GM21360 (cell line): ENCODE measurements at regions not wholly inside any gene's neighbourhood (a gene's known extent, or its start where the extent isn't known, plus 50 kb on each side); places are given as distances from the start of the nearest gene placed in this dataset.

Source experiments
- ATAC-seq: cut with Tn5 transposase; IDR thresholded peaks from one replicate; pipeline ENCODE4 v1.9.1; 2021; ENCODE audit warnings: mild to moderate bottlenecking, moderate library complexity; ENCODE audit not compliant: unreplicated experiment

- no peak for ATAC-seq
These were observed 63.7 kb upstream of the SIMC1 start for GRCh38 chr5:176174345-176175025.

- no peak for ATAC-seq
These were observed 62.9 kb upstream of the SIMC1 start for GRCh38 chr5:176175101-176175852.

GRCh38 chr5:176176231-176176630 lies 62.0 kb upstream of the SIMC1 start:
- no peak for ATAC-seq

- ATAC-seq = no peak
These were observed 59.4 kb upstream of the SIMC1 start for GRCh38 chr5:176178789-176179188.

- ATAC-seq = no peak
These were observed 57.9 kb upstream of the SIMC1 start for GRCh38 chr5:176180339-176180738.

GRCh38 chr5:176180781-176181180 lies 57.4 kb upstream of the SIMC1 start:
- ATAC-seq = no peak

- ATAC-seq = no peak
These were observed 56.9 kb upstream of the SIMC1 start for GRCh38 chr5:176181271-176181855.

GRCh38 chr5:176183321-176184074 lies 54.7 kb upstream of the SIMC1 start:
- ATAC-seq = no peak

- no peak for ATAC-seq
These were observed 53.6 kb upstream of the SIMC1 start for GRCh38 chr5:176184608-176185132.

GRCh38 chr5:176185133-176185733 lies 53.0 kb upstream of the SIMC1 start:
- ATAC-seq = no peak

- no peak for ATAC-seq
These were observed 52.1 kb upstream of the SIMC1 start for GRCh38 chr5:176186107-176186506.

GRCh38 chr5:176187276-176188062 lies 50.8 kb upstream of the SIMC1 start:
- no peak for ATAC-seq

- no peak for ATAC-seq
These were observed 50.1 kb upstream of the SIMC1 start for GRCh38 chr5:176188085-176188484.
